Stimulated activated CD4-positive, alpha-beta T cell treated with anti-CD3 and anti-CD28 coated beads, Interleukin-12 subunit alpha, Interleukin-12 subunit beta, amount 100 ng/mL, for 4 hours (primary cell): ENCODE measurements at regions not wholly inside any gene's neighbourhood (a gene's known extent, or its start where the extent isn't known, plus 50 kb on each side); places are given as distances from the start of the nearest gene placed in this dataset.

Source experiments
- DNase-seq: peaks from one replicate; pipeline ENCODE4 v3.0.0-alpha.2; 2020

- DNase-seq = no peak
These were observed 152.5 kb downstream of the FGF9 start for GRCh38 chr13:21823416-21823815.

GRCh38 chr13:21823949-21824348 lies 153.1 kb downstream of the FGF9 start:
- no peak for DNase-seq

GRCh38 chr13:21825186-21825585 lies 154.3 kb downstream of the FGF9 start:
- DNase-seq = no peak

- no peak for DNase-seq
These were observed 154.9 kb downstream of the FGF9 start for GRCh38 chr13:21825801-21826200.

GRCh38 chr13:21826214-21827015 lies 155.5 kb downstream of the FGF9 start:
- DNase-seq = no peak

GRCh38 chr13:21831654-21832324 lies 160.9 kb downstream of the FGF9 start:
- DNase-seq = no peak

GRCh38 chr13:21833921-21834320 lies 163.0 kb downstream of the FGF9 start:
- no peak for DNase-seq

GRCh38 chr13:21834521-21834920 lies 163.6 kb downstream of the FGF9 start:
- no peak for DNase-seq

GRCh38 chr13:21837288-21837687 lies 166.4 kb downstream of the FGF9 start:
- DNase-seq = no peak

GRCh38 chr13:21837841-21838551 lies 167.1 kb downstream of the FGF9 start:
- DNase-seq = no peak

GRCh38 chr13:21846605-21847004 lies 175.7 kb downstream of the FGF9 start:
- DNase-seq = no peak

- DNase-seq = no peak
These were observed 178.4 kb downstream of the FGF9 start for GRCh38 chr13:21849323-21849722.

GRCh38 chr13:21850013-21851006 lies 179.4 kb downstream of the FGF9 start:
- no peak for DNase-seq

GRCh38 chr13:21852043-21852442 lies 181.2 kb downstream of the FGF9 start:
- DNase-seq = no peak

GRCh38 chr13:21853779-21854178 lies 182.9 kb downstream of the FGF9 start:
- DNase-seq = no peak

GRCh38 chr13:21868823-21869222 lies 197.9 kb downstream of the FGF9 start:
- no peak for DNase-seq

GRCh38 chr13:21871382-21871781 lies 200.5 kb downstream of the FGF9 start:
- DNase-seq = no peak

GRCh38 chr13:21871919-21872318 lies 201.0 kb downstream of the FGF9 start:
- no peak for DNase-seq

GRCh38 chr13:21872795-21873194 lies 201.9 kb downstream of the FGF9 start:
- no peak for DNase-seq

- no peak for DNase-seq
These were observed 204.2 kb downstream of the FGF9 start for GRCh38 chr13:21875116-21875515.

- DNase-seq = no peak
These were observed 208.5 kb downstream of the FGF9 start for GRCh38 chr13:21879263-21879914.

GRCh38 chr13:21882766-21883165 lies 211.9 kb downstream of the FGF9 start:
- no peak for DNase-seq
